HepG2 (cell line): ENCODE measurements at regions not wholly inside any gene's neighbourhood (a gene's known extent, or its start where the extent isn't known, plus 50 kb on each side); places are given as distances from the start of the nearest gene placed in this dataset.

Experiments used
- ATAC-seq: fragments of 200-7000 bp; cut with Tn5 transposase; 3 replicates; pipeline ENCODE4 v1.9.1; 2020; ENCODE audit warnings: mild to moderate bottlenecking, moderate library complexity
- BruUV-seq: library from RNA; stranded (reverse); fragments of 400-500 nt; replicated peaks from 2 replicates; lab custom pipeline; 2021; lab: Mats Ljungman, UMichigan
- CTCF ChIA-PET: fragments of 300-600 bp; formaldehyde crosslinking; extraction: SDS; loops from one replicate; lab custom pipeline; 2021; ENCODE audit warnings: low total read pairs, inconsistent platforms, low intra/inter-chr PET ratio; lab: Yijun Ruan, JAX
- POLR2A ChIA-PET: fragments of 350-600 bp; sonication (Branson Sonifier 250); formaldehyde crosslinking; loops from one replicate; lab custom pipeline; 2020; ENCODE audit warnings: antibody characterized with exemption, inconsistent platforms; lab: Yijun Ruan, JAX
- DNase-seq: peaks from one replicate; pipeline ENCODE4 v3.0.0-alpha.2; 2015; ENCODE audit warnings: low spot score
- FAIRE-seq: peaks from 3 replicates; lab custom pipeline; 2011; peaks lifted over from hg19 to GRCh38; lab: Jason Lieb, UNC
- H2AFZ ChIP-seq: one replicate; pipeline ENCODE4 v1.6.1; 2011; ENCODE audit warnings: low read length, inconsistent platforms
- H3K27ac ChIP-seq: fragments of 300-600 bp; 3 replicates; pipeline ENCODE4 v1.8.0; 2011; ENCODE audit warnings: mixed run types, mild to moderate bottlenecking, mixed read lengths, low read length, inconsistent platforms; ENCODE audit not compliant: insufficient read depth; ENCODE audit errors: extremely low read length
- H3K27me3 ChIP-seq, 2 experiments: fragments of 200-600 bp in 1 of 2; 2 replicates in 1 of 2; 3 replicates in 1 of 2; pipeline versions ENCODE4 v1.6.0 to v1.8.0; 2011; ENCODE audit warnings: low read length in 2 of 2, mild to moderate bottlenecking in 2 of 2, moderate library complexity in 2 of 2, inconsistent platforms in 1 of 2; ENCODE audit not compliant: insufficient read depth in 2 of 2, control insufficient read depth in 1 of 2
- H3K36me3 ChIP-seq, 2 experiments: fragments of 200-600 bp in 1 of 2; replicated peaks in 1 of 2; 2 replicates in 1 of 2; 3 replicates in 1 of 2; pipeline versions ENCODE4 v1.5.1 to v1.8.0; 2011; ENCODE audit warnings: low read length in 2 of 2, inconsistent platforms in 1 of 2; ENCODE audit not compliant: insufficient read depth in 2 of 2, control insufficient read depth in 1 of 2
- H3K4me1 ChIP-seq: 2 replicates; pipeline ENCODE4 v1.5.1; 2012; ENCODE audit warnings: low read length, inconsistent platforms; ENCODE audit not compliant: insufficient read depth
- H3K4me2 ChIP-seq: 2 replicates; pipeline ENCODE4 v1.6.0; 2011; ENCODE audit warnings: low read depth, low read length, inconsistent platforms
- H3K4me3 ChIP-seq, 3 experiments: fragments of 200-600 bp in 1 of 3; sonication (generic), shearing (Covaris generic) in 1 of 3; replicated peaks in 1 of 3; 2 replicates each; pipeline ENCODE4 v1.5.1; 2011 to 2016; ENCODE audit warnings: low read length in 3 of 3, inconsistent platforms in 2 of 3, low read depth in 2 of 3, mild to moderate bottlenecking in 2 of 3, control low read depth in 1 of 3, mixed read lengths in 1 of 3; ENCODE audit not compliant: insufficient read depth in 1 of 3
- H3K79me2 ChIP-seq: one replicate; pipeline ENCODE4 v1.6.1; 2011; ENCODE audit warnings: low read length, inconsistent platforms; ENCODE audit not compliant: insufficient read depth
- H3K9ac ChIP-seq: 2 replicates; pipeline ENCODE4 v1.6.0; 2011; ENCODE audit warnings: mild to moderate bottlenecking, low read depth, low read length, inconsistent platforms; ENCODE audit not compliant: insufficient read depth
- H3K9me3 ChIP-seq: 2 replicates; pipeline ENCODE4 v1.5.1; 2012; ENCODE audit warnings: mild to moderate bottlenecking, low read length
- H4K20me1 ChIP-seq: 2 replicates; pipeline ENCODE4 v1.6.0; 2011; ENCODE audit warnings: inconsistent platforms, mild to moderate bottlenecking, low read length, moderate library complexity; ENCODE audit not compliant: insufficient read depth
- KLF15 ChIP-seq: sonication (generic); formaldehyde crosslinking; IDR thresholded peaks from 2 replicates; pipeline ENCODE4 v1.8.1; 2023; ENCODE audit warnings: borderline replicate concordance, mild to moderate bottlenecking, inconsistent platforms, missing genetic modification reagents, mixed read lengths
- SALL2 ChIP-seq: sonication (generic); formaldehyde crosslinking; IDR thresholded peaks from 2 replicates; pipeline ENCODE4 v1.8.1; 2023; ENCODE audit warnings: mild to moderate bottlenecking, missing genetic modification reagents, inconsistent platforms
- TBP ChIP-seq: sonication (generic); formaldehyde crosslinking; IDR thresholded peaks from 2 replicates; pipeline ENCODE4 v1.5.0; 2020; ENCODE audit warnings: missing genetic modification reagents
- ZBTB42 ChIP-seq: sonication (generic); formaldehyde crosslinking; IDR thresholded peaks from 2 replicates; pipeline ENCODE4 v1.5.0; 2020; ENCODE audit warnings: mild to moderate bottlenecking, missing genetic modification reagents
- ZNF607 ChIP-seq: sonication (generic); formaldehyde crosslinking; IDR thresholded peaks from 2 replicates; pipeline ENCODE4 v1.5.1; 2020; ENCODE audit warnings: missing genetic modification reagents, mild to moderate bottlenecking, borderline replicate concordance
- ZNF703 ChIP-seq: sonication (generic); formaldehyde crosslinking; IDR thresholded peaks from 2 replicates; pipeline ENCODE4 v1.5.1; 2020; ENCODE audit warnings: missing genetic modification reagents, mild to moderate bottlenecking, moderate library complexity, borderline replicate concordance
- WGBS: methylation state at CpG from one replicate; pipeline ENCODE4 v1.1.6; 2017; ENCODE audit warnings: low lambda C conversion rate; 5-methylcytosine and 5-hydroxymethylcytosine counted together
- in situ Hi-C: cut with HindIII; loops from 2 replicates; pipeline ENCODE4 v1.10.0; 2017; ENCODE audit warnings: low pct_unique_long_range_greater_than_20kb; ENCODE audit not compliant: extremely low pct_ligation_motif_present
- intact Hi-C: fragments of 100-400 bp; cut with micrococcal nuclease; formaldehyde crosslinking; loops from one replicate; pipeline ENCODE4 v1.10.0; 2022; ENCODE audit not compliant: unreplicated experiment
- TF ChIP-seq, protein P1 (sequence below): sonication (generic); formaldehyde crosslinking; IDR thresholded peaks from 2 replicates; pipeline ENCODE4 v1.4.0; 2020; ENCODE audit warnings: low read depth, mild to moderate bottlenecking, missing genetic modification reagents
- TF ChIP-seq, protein P2 (sequence below): sonication (generic); formaldehyde crosslinking; conservative IDR thresholded peaks from 2 replicates; pipeline ENCODE4 v1.8.0; 2022; ENCODE audit warnings: mild to moderate bottlenecking, moderate library complexity, missing genetic modification reagents

DNA sequence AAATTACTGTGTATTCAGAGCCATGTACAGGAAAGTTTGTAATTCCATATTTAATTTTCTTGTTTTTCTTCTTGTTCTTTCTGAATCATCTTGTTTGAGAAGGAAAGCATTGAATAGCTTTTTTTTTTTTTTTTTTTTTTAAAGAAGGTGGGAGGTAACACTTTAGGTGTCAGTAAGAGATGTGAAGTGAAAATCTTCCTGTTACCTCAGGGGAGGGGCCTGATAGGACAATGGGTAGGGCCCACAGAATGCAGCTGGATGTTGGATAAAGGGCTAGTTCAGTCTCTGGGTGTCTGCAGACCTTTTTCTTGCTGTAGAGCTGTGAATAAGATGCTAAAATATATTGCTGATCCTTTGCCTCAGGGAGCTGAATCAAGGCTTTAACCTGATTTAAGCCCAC, 317.4 kb downstream of the MAN2A1 start:
- Histone ChIP-seq H3K79me2 (no peaks in the 10 kb centered on the region), H3K27ac (no peak overlapping the region), H3K4me3 (no peak overlapping the region), H3K36me3 (no peaks in the 10 kb centered on the region), H3K9me3 (no peaks in the 10 kb centered on the region), H3K9ac (no peak overlapping the region), H4K20me1 (no peaks in the 10 kb centered on the region), H2AFZ (no peak overlapping the region), H3K27me3 (no peaks in the 10 kb centered on the region), H3K4me2 (peak overlapping the region; percentile 57; the same call in 1 of the 2 replicates), H3K4me1 (peaks cover 31% of the 10 kb centered on the region)
- no peak for ATAC-seq
- POLR2A ChIA-PET = interaction anchor here (2.0 to 2.5 kb wide), 2 partner anchors 14 to 319 kb away, joined by 5 to 8 read pairs; no protein-coding TSS in a partner anchor
- in situ Hi-C loops = no loop called here
- TF ChIP-seq ZNF703 (CRISPR knock-in tag) = no peak
- TF ChIP-seq KLF15 (CRISPR knock-in tag) = no peak
- TF ChIP-seq TBP (CRISPR knock-in tag) = no peak
- TF ChIP-seq SALL2 (CRISPR knock-in tag) = no peak
- intact Hi-C loops = loop anchor here (2.0 kb wide), 1 partner anchor 316 kb away; no protein-coding TSS in a partner anchor
- FAIRE-seq = no peak
- no TSS peak for BruUV-seq
- no peak for DNase-seq
- CTCF ChIA-PET = no interaction called here

DNA sequence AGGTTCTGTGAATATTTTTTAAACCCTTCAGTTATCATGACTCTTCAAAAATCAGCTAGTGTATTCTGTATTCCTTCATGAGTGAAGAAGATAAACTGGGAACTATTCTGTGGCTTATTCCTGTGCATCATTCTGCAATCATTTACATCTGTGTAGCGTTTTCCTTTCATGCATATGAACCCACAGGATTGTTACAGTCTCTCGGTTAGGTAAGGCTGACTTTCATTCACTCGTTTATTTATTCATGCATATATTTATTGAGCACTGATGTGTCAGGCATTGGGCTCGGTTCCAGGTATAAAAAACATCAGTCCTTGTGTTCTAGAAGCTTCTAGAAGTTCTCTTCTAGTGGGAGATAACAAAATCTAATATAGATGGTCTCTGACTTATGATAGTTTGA, 318.4 kb downstream of the MAN2A1 start:
- Histone ChIP-seq H3K4me3 (no peak overlapping the region), H3K36me3 (no peaks in the 10 kb centered on the region), H3K27me3 (no peaks in the 10 kb centered on the region), H3K79me2 (no peaks in the 10 kb centered on the region), H2AFZ (no peak overlapping the region), H3K9ac (no peak overlapping the region), H3K27ac (no peak overlapping the region), H4K20me1 (no peaks in the 10 kb centered on the region), H3K9me3 (no peaks in the 10 kb centered on the region), H3K4me2 (no peak overlapping the region), H3K4me1 (peaks cover 31% of the 10 kb centered on the region)
- CTCF ChIA-PET = no interaction called here
- POLR2A ChIA-PET = no interaction called here
- BruUV-seq = no TSS peak
- no peak for FAIRE-seq
- in situ Hi-C loops = no loop called here
- DNase-seq = no peak
- ATAC-seq = no peak
- TF ChIP-seq, protein P1, sequence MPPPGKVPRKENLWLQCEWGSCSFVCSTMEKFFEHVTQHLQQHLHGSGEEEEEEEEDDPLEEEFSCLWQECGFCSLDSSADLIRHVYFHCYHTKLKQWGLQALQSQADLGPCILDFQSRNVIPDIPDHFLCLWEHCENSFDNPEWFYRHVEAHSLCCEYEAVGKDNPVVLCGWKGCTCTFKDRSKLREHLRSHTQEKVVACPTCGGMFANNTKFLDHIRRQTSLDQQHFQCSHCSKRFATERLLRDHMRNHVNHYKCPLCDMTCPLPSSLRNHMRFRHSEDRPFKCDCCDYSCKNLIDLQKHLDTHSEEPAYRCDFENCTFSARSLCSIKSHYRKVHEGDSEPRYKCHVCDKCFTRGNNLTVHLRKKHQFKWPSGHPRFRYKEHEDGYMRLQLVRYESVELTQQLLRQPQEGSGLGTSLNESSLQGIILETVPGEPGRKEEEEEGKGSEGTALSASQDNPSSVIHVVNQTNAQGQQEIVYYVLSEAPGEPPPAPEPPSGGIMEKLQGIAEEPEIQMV (CRISPR knock-in tag) = no peak
- no peak for TF ChIP-seq ZBTB42
- TF ChIP-seq ZNF607 (CRISPR knock-in tag) = no peak
- TF ChIP-seq, protein P2, sequence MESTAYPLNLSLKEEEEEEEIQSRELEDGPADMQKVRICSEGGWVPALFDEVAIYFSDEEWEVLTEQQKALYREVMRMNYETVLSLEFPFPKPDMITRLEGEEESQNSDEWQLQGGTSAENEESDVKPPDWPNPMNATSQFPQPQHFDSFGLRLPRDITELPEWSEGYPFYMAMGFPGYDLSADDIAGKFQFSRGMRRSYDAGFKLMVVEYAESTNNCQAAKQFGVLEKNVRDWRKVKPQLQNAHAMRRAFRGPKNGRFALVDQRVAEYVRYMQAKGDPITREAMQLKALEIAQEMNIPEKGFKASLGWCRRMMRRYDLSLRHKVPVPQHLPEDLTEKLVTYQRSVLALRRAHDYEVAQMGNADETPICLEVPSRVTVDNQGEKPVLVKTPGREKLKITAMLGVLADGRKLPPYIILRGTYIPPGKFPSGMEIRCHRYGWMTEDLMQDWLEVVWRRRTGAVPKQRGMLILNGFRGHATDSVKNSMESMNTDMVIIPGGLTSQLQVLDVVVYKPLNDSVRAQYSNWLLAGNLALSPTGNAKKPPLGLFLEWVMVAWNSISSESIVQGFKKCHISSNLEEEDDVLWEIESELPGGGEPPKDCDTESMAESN (CRISPR knock-in tag) = no peak
- intact Hi-C loops = no loop called here
- WGBS = 81% methylated on average over 4 of the region's 4 CpGs
